GM12892 (cell line): ENCODE measurements at regions not wholly inside any gene's neighbourhood (a gene's known extent, or its start where the extent isn't known, plus 50 kb on each side); places are given as distances from the start of the nearest gene placed in this dataset.

Experiments
- DNase-seq: peaks from one replicate; pipeline ENCODE4 v3.0.0; 2011; ENCODE audit not compliant: insufficient read length
- FAIRE-seq: peaks from 2 replicates; lab custom pipeline; 2011; peaks lifted over from hg19 to GRCh38; lab: Jason Lieb, UNC
- POLR2A ChIP-seq: IDR thresholded peaks from 2 replicates; pipeline ENCODE4 v1.6.1; 2011; ENCODE audit warnings: low read depth, low read length, control low read depth
- POLR2AphosphoS5 ChIP-seq: IDR thresholded peaks from 2 replicates; pipeline ENCODE4 v1.6.1; 2011; ENCODE audit warnings: low read depth, low read length, control low read depth
- TAF1 ChIP-seq: IDR thresholded peaks from 2 replicates; pipeline ENCODE4 v1.6.1; 2011; ENCODE audit warnings: low read depth, mild to moderate bottlenecking, control low read depth, low read length, borderline replicate concordance

DNA sequence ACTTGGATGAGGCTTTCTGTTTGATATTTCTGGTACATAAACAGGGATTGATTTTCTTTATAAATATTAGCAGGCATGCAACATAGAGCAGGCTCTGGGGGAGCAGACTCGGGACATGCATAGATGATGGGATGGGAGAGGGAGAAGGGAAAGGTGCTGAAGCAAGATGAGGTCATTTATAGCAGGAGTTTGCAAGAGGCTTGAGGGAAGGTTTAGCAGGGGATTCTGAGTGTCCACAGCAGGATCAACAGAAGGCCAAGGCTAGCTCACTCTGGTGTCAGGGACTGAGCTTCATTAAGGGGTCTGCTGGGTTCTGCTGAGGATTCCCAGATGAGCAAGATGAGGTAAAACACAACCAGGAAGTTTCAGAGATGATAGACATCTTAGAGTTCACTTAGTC lies 309.1 kb upstream of the CELF4 start:
- DNase-seq = no peak
- TF ChIP-seq POLR2AphosphoS5 = no peak
- no peak for TF ChIP-seq POLR2A
- no peak for TF ChIP-seq TAF1
- FAIRE-seq = no peak

DNA sequence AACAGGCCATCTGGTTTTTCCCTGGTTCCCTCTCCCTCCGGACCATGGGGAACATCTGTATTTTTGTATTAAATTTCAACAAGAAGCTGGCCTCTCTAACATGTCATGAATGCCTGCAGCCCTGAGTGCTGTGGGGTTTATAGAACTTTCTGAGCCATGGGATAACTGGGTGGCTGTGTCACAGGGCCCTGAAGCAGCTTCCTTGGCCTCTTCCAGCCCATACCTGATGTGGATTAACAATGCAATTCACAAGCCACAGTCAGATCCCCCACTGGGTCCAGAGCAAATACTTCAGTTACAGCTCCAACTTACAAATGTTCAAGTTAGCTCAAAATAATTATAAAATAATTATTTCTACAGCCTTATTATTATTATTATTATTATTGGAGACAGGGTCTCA lies 307.8 kb upstream of the CELF4 start:
- DNase-seq (no peak), FAIRE-seq (no peak)
- no peak for TF ChIP-seq POLR2A
- no peak for TF ChIP-seq POLR2AphosphoS5
- TF ChIP-seq TAF1 = no peak

DNA sequence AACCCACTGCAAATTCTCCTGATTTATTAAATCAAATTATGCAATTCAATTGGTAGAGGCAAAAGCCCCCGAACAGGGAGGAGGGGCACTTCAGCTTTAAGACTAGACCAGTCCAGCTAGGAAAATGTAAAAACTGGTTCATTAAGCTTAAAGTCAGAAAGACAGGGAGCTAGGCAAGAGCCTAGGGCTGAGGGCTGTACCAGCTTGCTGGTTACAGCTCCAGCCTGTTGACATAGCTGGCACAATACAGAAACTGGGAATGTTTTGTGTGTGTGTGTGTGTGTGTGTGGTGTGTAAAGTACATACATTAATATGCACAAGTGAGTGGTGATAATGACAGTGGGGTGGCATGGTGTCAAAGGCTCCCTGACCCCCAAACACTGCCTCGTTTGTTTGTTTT lies 307.0 kb upstream of the CELF4 start:
- no peak for FAIRE-seq
- TF ChIP-seq POLR2A = no peak
- no peak for TF ChIP-seq TAF1
- TF ChIP-seq POLR2AphosphoS5 = no peak
- DNase-seq = no peak

DNA sequence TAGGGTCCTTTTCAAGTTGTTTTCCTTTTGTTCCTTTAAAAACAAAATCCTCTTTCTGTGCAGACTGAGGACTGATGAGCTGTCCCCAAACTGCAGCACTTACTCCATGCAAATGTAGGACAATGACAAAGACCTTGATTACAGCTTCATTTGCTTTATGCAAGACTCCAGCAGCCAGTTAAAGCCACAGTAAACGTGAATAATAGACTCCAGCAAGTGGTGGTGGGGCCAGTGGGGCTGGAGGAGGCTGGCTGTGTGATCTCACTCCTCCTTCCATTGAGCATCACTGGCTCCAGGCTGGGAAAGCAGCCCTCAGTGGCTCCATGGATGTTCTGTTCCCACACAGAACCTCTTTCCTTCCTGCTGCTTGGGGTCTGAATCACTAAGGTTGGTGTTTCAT lies 306.0 kb upstream of the CELF4 start:
- TF ChIP-seq TAF1 = no peak
- no peak for TF ChIP-seq POLR2AphosphoS5
- TF ChIP-seq POLR2A = no peak

GRCh38 chr18:37869051-37869450 lies 303.5 kb upstream of the CELF4 start:
- DNase-seq (no peak), FAIRE-seq (no peak)
- TF ChIP-seq POLR2A = no peak
- TF ChIP-seq POLR2AphosphoS5 = no peak
- TF ChIP-seq TAF1 = no peak

More for the DNA sequence above, 306.0 kb upstream of the CELF4 start:
- FAIRE-seq = no peak
- DNase-seq = no peak

GRCh38 chr18:37864122-37864521 lies 298.5 kb upstream of the CELF4 start:
- DNase-seq (no peak), FAIRE-seq (no peak)

GRCh38 chr18:37861981-37862380 lies 296.4 kb upstream of the CELF4 start:
- DNase-seq (no peak), FAIRE-seq (no peak)
- no peak for TF ChIP-seq POLR2A
- TF ChIP-seq POLR2AphosphoS5 = no peak
- TF ChIP-seq TAF1 = no peak

More at GRCh38 chr18:37864122-37864521, 298.5 kb upstream of the CELF4 start:
- TF ChIP-seq TAF1 (no peak), POLR2A (no peak), POLR2AphosphoS5 (no peak)

DNA sequence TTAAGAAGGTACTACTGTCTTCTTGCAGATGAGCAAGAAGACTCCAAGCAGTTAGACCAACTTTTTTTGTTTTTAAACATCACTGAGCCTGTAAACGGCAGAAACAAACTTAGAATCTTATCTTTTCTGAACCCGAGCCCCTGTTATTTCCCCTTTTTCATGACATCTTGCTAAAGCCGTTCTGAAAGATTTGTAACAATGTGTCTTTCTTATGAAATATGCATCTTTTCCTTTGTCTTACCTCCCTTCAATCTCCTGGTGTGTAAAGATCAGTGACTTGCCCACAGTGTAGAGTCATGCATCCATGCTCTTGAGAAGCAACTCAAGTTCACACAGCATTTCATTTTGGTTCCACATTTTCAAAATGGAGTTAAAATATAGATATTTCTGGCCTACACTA lies 288.8 kb upstream of the CELF4 start:
- DNase-seq = no peak
- no peak for FAIRE-seq
- no peak for TF ChIP-seq POLR2A
- TF ChIP-seq TAF1 = no peak
- TF ChIP-seq POLR2AphosphoS5 = no peak

- TF ChIP-seq TAF1 = no peak
- TF ChIP-seq POLR2A = no peak
- no peak for TF ChIP-seq POLR2AphosphoS5
- DNase-seq (no peak), FAIRE-seq (no peak)
Observed at GRCh38 chr18:37853706-37854105, 288.1 kb upstream of the CELF4 start.

- TF ChIP-seq POLR2A = no peak
- TF ChIP-seq TAF1 = no peak
- TF ChIP-seq POLR2AphosphoS5 = no peak
- DNase-seq = no peak
- FAIRE-seq = no peak
Observed at GRCh38 chr18:37852464-37852863, 286.9 kb upstream of the CELF4 start.

DNA sequence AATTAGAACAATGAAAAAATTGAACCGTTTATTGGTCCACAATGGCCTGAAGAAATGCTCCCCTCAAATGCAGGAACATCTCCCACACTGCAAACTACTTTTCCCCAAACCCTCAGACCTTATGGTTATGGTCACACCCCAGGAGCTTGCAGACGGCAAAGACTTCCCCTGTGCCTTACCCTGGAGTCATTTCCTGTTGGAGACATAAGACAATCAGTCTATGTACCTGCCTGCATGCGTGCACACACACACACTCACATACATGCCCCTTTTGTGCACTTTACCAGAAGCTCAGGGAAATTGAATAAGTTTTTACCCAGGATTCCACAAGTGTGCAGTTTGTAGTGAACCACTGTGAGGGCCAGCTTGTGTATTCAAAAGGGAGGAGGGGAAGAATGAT lies 281.9 kb upstream of the CELF4 start:
- no peak for FAIRE-seq
- DNase-seq = no peak
- TF ChIP-seq POLR2AphosphoS5 (no peak), POLR2A (no peak)

DNA sequence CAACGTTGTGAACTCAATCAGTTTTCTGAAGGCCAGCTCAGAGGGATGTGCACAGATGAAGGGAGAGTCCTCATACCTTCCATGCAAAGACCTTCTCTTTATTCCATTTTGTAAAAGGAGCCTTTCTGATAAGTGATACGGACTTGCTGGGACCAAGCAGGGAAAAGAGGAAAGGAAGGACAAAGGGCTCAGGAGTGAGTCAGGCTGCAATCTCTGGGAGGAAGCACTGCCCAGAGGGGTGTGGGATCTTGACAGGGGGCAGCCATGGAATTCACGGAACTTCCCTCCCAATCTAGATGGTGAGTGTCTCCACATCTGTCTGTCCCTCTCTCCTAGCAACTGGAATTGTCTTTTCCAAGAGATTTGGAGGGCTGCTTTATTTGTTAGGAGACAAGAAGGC lies 281.4 kb upstream of the CELF4 start:
- DNase-seq = no peak
- FAIRE-seq = no peak
- TF ChIP-seq TAF1 = no peak
- no peak for TF ChIP-seq POLR2A
- no peak for TF ChIP-seq POLR2AphosphoS5

GRCh38 chr18:37845498-37845897 lies 279.9 kb upstream of the CELF4 start:
- FAIRE-seq = no peak
- DNase-seq = no peak
- TF ChIP-seq TAF1 = no peak
- no peak for TF ChIP-seq POLR2AphosphoS5
- no peak for TF ChIP-seq POLR2A
